GM04503 (cell line): ENCODE measurements at regions not wholly inside any gene's neighbourhood (a gene's known extent, or its start where the extent isn't known, plus 50 kb on each side); places are given as distances from the start of the nearest gene placed in this dataset.
"Not testable (repeated sequence)": the region's sequence is repeated elsewhere in the genome, so short reads cannot be mapped to it uniquely, and the experiment has no call there.

ENCODE experiments used
- DNase-seq: peaks from one replicate; pipeline ENCODE4 v3.0.0-alpha.2; 2012; ENCODE audit warnings: low read depth

- no peak for DNase-seq
Measured at GRCh38 chr12:125786143-125786542, 720.9 kb downstream of the AACS start.

- no peak for DNase-seq
Measured at GRCh38 chr12:125794401-125794800, 729.2 kb downstream of the AACS start.

GRCh38 chr12:125797421-125798175, 732.4 kb downstream of the AACS start:
- DNase-seq = no peak

- DNase-seq = no peak
Measured at GRCh38 chr12:125804660-125805059, 739.4 kb downstream of the AACS start.

GRCh38 chr12:125824276-125824675, 759.0 kb downstream of the AACS start:
- no peak for DNase-seq

GRCh38 chr12:125835852-125836251, 770.6 kb downstream of the AACS start:
- DNase-seq = no peak

GRCh38 chr12:125836647-125837046, 771.4 kb downstream of the AACS start:
- no peak for DNase-seq

- DNase-seq = no peak
Measured at GRCh38 chr12:125841332-125841731, 776.1 kb downstream of the AACS start.

GRCh38 chr12:125852116-125852515, 786.9 kb downstream of the AACS start:
- no peak for DNase-seq

GRCh38 chr12:125852679-125853078, 787.4 kb downstream of the AACS start:
- DNase-seq = no peak

GRCh38 chr12:125853670-125854069, 788.4 kb downstream of the AACS start:
- no peak for DNase-seq

- DNase-seq = no peak
Measured at GRCh38 chr12:125856366-125856765, 791.1 kb downstream of the AACS start.

- DNase-seq = no peak
Measured at GRCh38 chr12:125856896-125857295, 791.7 kb downstream of the AACS start.

- no peak for DNase-seq
Measured at GRCh38 chr12:125860672-125861288, 795.5 kb downstream of the AACS start.

GRCh38 chr12:125861299-125862281, 796.4 kb downstream of the AACS start:
- no peak for DNase-seq

- not testable (repeated sequence) for DNase-seq
Measured at GRCh38 chr12:125865236-125865635, 800.0 kb downstream of the AACS start.

- DNase-seq = no peak
Measured at GRCh38 chr12:125871811-125872594, 806.8 kb downstream of the AACS start.

GRCh38 chr12:125873016-125873415, 807.8 kb downstream of the AACS start:
- no peak for DNase-seq

- DNase-seq = no peak
Measured at GRCh38 chr12:125878483-125878882, 813.2 kb downstream of the AACS start.

GRCh38 chr12:125882141-125882540, 816.9 kb downstream of the AACS start:
- no peak for DNase-seq

GRCh38 chr12:125888921-125889320, 823.7 kb downstream of the AACS start:
- DNase-seq = no peak

GRCh38 chr12:125889742-125890141, 824.5 kb downstream of the AACS start:
- no peak for DNase-seq
